Activated CD4-positive, alpha-beta T cell treated with anti-CD3 and anti-CD28 coated beads, Interleukin-2, Interleukin-6, amounts not matched to agents 100 ng/mL and 50 ng/mL, durations not matched to agents 16 hours and 8 hours (primary cell): ENCODE measurements at regions not wholly inside any gene's neighbourhood (a gene's known extent, or its start where the extent isn't known, plus 50 kb on each side); places are given as distances from the start of the nearest gene placed in this dataset.

Experiments used
- DNase-seq: peaks from one replicate; pipeline ENCODE4 v3.0.0-alpha.2; 2020

DNA sequence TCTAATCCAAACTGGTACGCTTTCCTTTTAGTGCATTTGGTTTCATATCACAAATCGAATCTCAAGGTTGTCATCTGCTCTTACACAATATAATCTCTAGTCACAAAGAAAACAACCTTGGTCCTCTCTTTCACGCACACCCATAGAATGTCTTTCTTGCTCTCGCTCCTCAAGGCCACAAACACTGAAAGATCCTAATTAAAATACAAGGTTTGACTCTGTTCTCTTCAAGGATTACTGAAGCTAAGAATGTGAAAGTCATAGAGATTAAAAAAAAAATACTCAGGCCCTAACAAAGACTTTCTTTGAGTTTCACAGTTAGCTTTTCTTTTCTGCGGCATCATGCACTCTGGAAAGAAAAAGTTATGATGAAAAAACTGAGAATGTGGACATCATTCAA, 891.5 kb downstream of the EFNB2 start:
- no peak for DNase-seq

DNA sequence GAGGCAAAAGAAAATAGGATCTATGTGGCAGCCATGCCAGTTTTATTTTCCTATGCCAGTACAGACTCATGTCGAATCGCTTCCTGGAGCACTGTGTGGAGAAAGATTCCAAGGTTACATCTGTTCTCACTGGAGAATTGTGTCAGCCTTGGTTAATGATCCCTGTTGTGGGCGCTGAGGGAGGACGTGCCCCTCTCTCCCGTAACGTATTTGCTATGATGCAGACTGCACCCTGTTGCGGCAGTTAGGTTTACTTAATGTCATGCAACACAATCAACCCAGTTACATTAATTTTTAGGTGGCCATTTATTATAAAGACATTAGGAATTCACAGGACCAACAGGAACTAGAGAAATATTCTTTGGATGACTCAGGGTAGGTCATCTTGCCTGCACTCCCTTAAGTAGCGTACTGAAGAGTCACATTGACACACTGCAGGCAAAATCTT, 892.9 kb downstream of the EFNB2 start:
- DNase-seq: no peak

DNA sequence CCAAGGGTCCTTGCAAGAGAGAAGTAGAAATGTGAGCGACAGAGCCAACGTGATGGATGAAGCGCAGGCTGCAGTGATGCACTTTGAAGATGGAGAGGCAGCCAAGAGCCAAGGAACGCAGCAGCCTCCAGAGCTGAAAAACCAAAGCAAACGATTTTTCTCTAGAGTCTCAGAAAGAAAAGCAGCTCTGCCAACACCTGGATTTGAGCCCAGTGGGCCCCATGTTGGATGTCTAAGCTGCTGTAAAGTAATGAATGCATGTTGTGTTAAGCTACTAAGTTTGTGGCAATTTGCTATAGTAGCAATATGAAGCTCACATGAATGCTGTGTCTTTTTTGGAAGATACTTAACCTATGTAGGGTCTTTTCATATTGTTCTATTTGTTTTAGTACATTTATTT, 894.3 kb downstream of the EFNB2 start:
- DNase-seq: no peak

DNA sequence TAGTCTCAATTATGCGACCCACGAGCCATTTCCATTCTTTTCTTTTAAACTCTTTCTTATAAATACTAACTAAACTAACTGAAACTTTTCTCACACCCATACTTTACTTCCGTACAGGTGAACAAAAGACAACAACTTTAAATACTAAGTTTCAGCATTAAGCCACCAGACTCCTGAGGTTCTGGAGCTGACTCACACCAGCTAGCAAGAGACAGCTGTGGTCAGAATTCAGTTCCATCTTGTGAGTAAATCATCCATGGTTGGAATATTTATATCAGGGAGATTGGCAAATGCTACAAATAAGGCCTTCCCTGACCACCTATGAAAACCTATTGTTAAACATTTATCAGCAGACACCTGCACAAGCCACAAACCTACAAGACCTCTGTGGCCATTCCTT, 897.0 kb downstream of the EFNB2 start:
- no peak for DNase-seq

DNA sequence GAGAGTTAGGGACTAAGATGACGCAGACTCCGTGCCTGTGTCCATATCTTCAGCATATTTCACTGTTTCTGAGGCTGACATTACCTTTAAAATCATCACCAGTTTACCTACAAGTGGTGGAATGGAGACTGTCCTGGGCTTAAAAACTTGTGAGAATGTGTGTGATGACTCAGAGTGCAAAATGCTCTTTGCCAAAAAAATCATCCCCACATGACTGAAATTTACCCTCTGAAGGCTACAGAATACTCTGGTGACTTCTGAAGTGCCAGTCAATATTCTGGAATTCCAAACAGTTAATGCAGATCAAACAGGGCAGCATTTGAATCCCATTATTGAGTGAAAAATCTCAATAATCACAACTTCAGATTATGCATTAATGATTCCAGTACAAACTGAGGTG, 901.4 kb downstream of the EFNB2 start:
- no peak for DNase-seq

DNA sequence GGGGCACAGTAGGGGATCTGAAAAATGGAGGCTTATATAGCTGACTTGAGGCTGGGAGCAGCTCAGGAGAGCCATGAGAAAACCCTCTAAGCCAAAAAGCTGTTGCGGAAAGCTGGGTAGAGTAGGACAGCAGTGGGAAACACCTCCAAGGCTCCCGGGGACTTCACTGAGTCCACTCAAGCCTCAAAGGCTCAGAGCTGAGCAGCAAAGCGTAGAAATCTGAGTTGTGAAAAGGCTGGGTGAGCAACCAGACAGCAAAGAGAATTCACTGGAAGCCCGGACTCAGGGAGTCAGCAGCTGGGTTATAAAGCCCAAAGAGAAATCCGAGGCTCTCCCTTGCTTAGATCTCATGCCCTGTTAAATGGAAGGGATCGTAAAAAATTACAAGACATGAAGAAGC, 905.0 kb downstream of the EFNB2 start:
- no peak for DNase-seq

DNA sequence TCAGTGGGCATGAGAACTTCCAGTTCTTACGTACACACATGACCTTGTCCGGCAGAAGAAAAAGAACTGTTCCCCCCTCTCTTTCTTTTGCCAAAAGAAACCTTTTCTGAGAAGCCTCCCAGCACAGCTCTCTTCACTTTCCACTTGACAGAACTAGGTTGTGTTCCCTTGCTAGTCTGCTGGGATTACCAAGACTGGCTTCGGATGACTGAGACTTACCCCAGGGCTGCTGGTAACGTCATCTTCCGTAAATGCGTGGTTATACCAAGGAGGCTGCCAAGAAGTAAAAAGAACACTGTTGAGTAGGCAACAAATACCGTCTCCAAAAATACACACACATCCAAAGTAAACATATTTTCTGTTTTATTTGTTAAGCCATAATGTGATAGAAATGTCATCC, 908.2 kb downstream of the EFNB2 start:
- no peak for DNase-seq

DNA sequence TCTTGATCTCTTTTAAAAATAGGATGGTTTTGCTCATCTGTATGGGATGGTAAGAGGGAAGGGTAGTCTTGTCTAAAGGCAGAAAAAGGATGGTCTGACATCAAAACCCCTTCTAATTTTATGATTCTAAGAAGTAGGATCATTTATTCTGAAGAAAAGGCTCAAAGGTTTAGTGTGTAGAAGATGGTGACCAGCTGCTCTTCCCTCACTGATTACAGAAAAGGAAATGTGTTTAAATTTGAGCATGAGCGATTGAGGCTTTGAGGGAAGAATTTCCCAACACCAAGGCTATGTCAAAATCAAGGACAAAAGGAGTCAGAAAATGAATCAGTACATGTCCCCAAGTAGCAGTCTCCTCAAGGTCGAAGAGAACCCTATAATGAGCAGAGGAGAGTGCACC, 909.8 kb downstream of the EFNB2 start:
- DNase-seq: no peak

DNA sequence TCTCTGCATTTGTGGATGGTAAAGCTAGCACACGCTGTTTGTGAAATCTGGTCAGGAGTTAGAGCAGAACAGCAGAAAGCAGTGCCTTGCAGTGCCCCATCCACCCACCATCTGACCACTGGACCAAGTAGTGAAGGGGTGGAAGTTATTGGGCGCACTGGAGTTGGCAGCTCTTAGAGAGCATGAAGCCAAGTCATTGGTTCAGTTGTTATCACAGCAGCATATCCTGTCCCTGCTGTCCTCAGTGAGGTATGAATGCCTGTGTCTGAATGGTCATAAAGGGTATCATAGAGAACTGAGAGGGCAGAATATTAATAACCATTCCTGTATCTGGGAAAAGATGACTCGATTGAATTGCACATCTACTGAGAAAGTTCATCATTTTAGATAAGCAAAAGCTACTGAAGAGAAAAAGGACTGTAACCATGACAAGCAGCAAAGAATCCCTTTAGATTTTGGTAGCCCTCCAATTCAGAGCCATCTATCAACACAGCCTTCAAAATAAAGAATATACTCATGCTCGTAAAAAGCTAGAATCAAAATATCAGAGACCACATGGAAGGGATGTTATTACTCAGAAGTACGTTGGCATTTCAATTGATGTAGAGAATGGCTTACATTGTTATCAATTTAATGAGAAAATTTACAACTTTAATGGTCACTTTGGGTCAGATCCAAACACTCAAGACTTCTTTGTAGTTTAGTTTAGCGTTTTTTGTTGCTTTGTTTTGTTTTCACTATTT, 919.0 kb downstream of the EFNB2 start:
- no peak for DNase-seq

DNA sequence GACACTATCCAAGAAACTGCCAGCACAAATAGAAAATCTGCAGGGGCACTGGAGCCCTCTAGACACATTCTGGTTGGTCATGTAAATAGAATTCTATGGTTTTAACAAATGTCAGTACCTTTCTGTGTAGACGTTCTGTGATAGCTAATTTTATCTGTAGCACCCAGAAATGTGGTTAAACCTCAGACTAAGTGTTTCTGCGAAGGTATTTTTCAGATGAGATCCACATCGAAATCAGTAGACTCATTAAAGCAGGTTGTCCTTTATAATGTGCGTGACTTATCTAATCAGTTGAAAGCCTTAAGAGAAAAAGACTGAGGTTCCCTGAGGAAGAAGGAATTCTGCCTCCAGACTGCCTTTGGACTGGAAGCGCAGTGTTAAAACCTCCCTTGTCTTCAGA, 922.9 kb downstream of the EFNB2 start:
- DNase-seq: no peak

DNA sequence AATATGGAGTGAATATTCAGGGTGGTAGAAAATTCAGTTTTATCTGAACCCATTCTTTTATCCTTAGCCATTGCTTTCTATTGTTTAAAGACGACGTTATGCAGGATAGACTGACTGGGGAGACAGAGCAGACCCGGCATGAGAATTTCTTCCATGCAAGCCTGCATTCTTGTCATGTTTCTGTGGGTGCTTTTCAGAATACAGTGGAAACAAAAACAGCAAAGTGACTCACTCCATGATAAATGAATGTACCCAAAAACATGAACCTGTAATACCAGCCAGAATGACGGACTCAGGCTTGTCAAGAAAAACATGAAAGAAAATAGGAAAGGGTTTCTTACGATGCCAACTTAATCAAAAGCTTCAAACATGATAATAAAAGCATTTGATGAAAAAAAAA, 924.0 kb downstream of the EFNB2 start:
- no peak for DNase-seq

DNA sequence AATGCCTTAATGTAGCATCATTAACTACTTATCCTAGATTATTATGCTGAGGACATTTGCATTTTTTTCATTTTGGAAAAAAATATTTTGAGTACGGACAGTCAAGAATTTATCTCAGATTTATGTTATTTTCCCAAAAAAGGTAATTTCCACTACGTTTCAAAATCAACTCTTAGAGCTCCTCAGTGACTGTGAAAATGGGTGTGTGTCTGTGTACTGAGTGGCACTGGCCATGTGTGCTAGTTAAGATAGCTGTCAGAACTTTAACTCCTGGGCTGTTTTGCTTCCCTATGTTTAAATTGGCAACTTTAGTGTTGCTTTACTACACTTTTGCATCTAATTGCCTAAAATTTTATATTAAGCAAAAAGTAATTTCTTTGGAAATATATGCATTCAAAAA, 927.4 kb downstream of the EFNB2 start:
- DNase-seq: no peak

DNA sequence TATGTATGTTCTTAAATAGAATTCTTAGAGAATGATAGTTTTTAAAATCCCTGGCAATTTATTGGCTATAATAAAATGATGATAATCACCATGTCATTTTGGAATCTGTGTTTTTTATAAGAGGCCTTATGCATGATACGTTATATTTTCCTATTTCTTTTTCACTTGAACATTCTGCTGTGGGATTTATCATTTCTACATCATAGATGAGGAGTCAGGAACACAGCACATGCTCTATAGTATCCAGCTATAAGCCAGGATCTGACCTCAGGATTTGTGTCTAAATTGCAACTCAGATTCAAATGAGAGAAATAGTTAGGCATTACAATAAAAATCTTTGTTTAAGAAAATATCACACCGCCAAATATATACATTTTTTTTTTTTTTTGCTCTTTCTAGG, 928.0 kb downstream of the EFNB2 start:
- DNase-seq: no peak

DNA sequence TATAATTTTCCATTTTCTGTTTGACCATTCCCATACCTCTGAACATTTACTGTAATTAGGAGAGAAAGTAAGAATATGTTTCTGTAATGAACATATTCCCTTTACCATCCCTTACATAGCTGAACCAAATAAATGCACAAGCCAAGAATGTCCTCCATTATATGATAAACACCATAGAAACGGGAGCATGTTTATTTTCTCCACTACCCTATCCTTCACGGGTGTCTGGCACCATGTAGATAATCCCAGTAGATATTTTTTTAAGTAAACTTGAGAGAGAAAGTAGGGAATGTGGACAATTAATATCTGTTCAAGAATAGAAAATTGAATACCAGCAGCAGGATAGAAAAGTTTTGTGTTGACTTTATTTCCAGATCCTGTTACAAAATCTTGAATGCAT, 928.4 kb downstream of the EFNB2 start:
- DNase-seq: no peak

DNA sequence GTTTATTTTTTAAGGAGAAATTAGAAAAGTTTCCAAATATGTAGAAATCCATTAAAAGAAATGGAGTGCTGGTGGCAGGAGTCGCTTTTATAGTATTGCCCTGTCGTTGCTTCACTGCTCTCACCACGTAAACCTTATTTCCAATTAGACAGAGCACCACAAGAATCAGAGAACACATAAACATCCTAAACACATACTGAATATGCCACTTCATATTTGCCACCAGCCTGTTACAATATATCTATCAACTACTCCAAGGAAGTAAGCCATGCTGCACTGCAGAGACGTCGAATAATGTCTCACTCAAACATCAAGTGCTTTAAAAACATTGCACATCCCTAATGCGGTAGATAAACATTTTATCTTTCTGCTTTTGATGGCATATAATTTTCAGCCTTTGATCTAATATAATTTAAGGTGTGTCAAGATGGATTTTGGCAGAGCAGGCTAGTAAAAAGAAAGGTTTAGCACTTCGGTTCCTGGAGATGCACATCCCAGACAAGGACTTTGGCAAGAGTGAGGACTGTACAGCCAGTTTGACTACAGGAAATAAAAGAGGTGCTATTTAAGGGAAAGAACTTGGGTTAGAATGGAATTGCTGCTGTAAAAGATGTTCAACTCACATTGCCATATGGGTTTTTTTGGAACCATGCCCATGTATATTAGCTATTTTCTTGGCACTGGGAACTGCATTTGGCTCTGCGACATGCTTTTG, 932.3 kb downstream of the EFNB2 start:
- no peak for DNase-seq

DNA sequence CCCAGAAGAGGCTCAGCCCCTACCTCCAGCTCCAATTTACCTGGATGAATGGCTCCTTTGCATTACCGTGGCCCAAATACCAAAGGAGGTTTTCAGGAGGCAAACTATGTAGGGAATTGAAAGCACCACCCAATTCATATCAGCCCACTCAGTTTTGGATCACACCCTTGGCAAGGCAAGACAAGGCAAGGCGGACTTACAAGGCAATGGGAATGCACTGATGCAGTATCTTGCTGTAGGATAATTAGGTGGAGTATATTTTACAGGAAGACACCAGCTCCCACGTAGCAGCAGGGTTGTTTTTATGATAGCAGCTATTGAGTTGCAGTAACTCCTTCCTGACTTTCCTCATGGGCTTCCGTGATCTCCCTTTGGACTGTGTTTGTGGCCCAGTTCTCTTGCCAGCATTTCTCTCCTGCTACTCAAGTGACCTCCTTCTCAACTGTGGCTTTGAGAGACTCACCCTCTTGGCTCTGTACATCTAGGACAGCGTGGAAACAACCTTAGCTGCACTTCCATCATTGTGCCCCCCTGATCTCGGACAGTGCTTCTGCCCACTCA, 935.9 kb downstream of the EFNB2 start:
- no peak for DNase-seq

DNA sequence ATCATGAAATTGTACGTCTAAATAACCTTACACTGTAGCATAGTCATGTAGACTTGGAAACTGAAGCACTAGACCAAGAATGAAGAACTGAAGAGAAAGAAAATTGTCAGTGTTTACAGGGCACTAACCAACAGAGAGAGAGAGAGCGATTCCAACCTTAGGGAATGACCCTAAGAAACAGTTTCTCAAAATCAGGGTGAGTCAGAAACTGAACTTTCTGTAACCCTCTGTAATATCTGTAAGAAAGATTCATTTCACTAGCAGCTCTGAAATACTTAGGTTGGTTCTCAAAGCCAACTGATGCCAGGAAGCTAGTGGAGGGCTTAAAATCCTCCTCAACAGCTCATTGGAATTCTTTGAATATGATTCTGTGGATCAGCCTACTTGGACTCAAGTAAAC, 936.9 kb downstream of the EFNB2 start:
- DNase-seq: no peak

DNA sequence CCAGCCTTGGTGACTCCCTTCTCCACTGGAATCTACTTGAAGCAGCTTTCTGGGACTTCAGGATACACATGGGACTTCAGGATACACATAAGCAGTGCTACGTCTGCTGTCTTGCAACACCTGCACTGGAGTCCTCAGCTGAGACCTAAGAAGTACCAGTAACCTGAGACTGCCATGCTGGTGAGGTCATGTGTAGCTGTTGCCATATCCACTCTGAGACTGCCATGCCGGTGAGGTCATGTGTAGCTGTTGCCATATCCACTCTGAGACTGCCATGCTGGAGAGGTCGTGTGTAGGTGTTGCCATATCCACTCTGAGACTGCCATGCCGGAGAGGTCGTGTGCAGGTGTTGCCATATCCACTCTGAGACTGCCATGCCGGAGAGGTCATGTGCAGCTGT, 937.9 kb downstream of the EFNB2 start:
- DNase-seq: no peak

DNA sequence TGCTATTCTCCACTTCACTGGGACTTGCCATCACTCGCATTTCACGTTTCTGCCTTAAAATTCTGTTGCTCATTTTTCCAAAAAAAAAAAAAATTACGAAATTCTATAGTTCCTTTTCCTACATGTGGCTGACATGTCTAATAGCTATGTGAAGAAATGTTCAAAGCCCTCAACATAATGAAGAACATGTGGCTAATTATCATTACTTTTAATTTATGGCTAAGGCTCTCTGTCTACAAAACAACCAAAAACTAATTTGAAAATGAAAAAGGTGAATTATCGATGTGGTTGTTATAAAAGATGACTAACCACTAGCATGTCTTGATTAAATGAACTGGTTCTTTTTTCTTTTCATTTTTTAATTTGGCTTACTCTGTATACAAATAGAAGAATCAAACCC, 940.0 kb downstream of the EFNB2 start:
- DNase-seq: no peak

DNA sequence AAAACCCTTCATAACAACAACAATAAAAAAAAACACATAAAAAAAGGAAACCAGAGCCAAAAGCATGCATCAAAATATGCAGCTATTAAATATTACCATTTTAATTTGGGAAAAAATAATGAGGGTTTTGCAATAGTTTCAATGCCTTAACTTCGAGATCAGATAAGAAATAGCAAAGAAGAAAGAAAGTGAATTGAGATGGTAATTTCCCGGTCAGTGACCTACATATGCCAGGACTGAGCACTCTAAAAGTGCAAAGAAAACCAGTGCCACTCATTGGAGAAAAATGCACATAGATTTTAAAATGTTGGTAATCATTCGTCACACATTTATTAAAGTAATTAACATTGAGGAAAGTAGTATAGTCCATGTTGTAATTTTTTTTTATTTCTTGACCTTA, 944.2 kb downstream of the EFNB2 start:
- DNase-seq: no peak

DNA sequence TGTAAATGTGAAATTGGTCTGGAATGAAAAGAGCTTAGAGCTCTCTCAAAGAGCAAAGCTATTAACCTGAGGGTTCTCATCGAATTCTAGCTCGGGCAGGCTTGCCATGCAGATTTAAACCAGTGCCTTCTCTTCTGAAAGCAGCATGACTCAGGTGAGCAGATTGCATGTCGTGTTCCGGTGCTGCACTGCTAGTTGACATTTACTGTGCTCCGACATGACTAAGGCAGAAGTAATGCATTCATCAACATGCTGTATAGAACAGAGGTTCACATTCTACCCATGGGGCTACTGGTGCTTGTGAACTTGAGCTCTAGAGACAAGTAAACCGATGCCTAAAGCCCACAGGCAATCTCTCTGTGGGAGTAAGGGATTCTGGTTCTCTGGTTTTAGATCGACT, 947.7 kb downstream of the EFNB2 start:
- no peak for DNase-seq

DNA sequence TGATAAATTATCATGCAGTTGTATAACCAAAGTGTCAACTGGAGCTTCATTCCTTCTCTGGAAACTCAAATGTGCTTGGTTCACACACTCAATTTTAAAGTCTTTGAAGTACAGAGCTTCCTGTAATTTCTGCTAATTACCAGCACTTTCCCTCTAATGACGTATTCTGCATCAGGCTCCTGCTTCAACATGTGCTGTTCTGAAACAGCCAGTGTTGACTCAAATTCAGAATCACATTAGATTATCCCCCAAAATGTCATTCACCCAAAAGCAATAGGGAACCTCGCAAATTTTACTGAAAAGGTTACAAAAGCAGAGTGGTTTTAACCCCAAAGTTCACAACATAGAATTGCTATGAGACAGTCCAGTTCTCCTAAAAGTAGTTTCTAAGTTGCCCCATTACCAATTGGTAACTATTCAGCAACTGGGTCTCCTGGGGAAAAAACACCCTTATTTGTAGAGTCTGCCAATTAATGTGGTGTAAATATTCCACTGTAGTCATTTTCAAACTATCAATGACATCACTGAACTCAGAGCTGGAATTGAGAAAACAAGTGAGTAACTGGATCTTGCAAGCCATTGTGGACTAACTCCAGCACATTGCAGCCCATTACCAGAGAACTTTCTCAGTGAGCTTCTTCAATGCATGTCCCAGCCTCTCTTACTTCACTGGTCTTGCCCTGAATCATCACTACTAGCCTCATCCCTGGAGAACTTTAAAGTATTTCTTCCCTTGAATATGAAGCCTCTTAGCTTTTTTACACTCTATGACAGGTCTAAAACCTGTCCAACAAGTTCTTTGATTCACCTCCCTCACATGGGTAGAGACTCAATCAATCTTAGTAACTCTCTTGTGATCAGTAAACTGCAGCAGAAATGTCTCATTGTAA, 955.4 kb downstream of the EFNB2 start:
- DNase-seq: no peak

DNA sequence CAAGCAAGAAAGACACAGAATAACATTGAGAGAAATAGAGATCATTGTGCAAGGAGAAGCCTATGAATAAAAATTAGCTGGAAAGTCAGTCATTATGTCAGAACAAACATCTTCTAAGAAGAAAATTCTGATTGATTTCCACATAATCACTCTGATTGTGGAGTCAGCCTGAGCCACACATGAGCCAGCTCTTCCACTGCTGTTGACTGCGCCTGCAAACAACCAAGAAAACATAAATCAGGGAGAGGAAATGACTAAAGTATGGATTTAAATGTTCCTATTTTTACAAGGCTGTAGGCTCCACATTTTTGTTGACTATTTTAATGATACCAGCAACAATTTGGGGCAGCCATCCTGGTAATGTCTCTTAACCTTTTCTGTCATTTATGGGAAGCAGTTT, 962.3 kb downstream of the EFNB2 start:
- DNase-seq: no peak

DNA sequence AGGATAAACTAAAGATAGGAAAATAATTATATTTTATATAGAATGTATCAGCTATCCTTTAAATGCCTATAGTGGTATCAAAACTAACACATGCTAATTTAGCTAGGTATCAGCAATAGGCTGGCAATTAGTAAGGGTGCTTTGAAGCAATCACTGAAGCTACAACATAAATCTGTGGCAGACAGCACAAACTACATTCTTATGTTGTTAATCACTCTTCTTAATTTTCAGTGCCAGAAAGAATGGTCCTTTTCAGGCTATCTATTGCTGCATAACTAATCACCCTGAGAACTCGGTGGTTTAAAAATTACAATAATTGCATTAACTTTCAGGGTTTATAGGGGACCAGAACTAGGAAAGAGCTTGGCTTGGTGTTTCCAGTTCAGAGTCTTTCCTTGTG, 963.1 kb downstream of the EFNB2 start:
- DNase-seq: no peak
